ENCODE measurements at regions not wholly inside any gene's neighbourhood (a gene's known extent, or its start where the extent isn't known, plus 50 kb on each side); places are given as distances from the start of the nearest gene placed in this dataset.
A peak's percentile ranks its signal among the peaks of the same experiment; 100 is the strongest.
"Not testable (repeated sequence)": the region's sequence is repeated elsewhere in the genome, so short reads cannot be mapped to it uniquely, and the experiment has no call there.

DNA sequence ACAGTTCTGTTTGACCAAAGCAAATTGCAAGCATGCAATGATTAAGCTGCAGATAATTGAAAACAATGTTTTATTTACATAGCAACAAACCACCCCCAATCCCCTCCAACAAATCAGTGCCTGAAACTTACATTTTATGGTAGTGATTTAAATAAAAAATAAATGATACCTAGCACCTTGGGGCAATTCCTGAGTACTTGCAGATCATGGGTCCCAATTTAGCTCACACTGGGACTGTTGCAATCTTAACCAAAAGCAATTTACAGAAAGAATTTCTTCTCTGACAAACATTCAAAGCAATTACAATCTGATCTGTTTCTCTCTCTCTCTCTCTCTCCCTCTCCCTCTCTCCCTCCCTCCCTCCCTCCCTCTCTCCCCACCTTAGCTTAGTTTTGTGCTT is 345.7 kb upstream of the PCSK5 start:
- DNase-seq, result no peak

GRCh38 chr9:75545287-75545686 is 345.2 kb upstream of the PCSK5 start:
- DNase-seq, result no peak

DNA sequence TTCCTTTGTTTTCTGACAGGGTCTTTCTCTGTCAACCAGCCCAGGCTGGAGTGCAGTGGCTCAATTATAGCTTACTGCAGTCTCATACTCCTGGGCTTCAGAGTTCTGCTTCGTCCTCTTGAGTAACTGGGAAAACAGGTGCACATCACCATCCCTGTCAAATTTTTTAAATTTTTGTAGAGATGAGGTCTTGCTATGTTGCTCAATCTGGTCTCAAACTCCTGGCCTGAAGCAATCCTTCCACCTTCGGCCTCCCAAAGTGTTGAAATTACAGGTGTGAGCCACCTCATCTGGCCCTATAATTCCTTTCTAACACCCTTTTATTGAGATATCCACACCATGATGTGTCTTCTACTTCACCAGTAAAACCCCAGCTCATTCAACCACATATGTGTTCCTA is 341.6 kb upstream of the PCSK5 start:
- DNase-seq, result no peak

- no peak for DNase-seq
Measured at GRCh38 chr9:75551861-75552260, 338.6 kb upstream of the PCSK5 start.

- no peak for DNase-seq
Measured at GRCh38 chr9:75552941-75553340, 337.5 kb upstream of the PCSK5 start.

- DNase-seq, result not testable (repeated sequence)
Measured at GRCh38 chr9:75566813-75567212, 323.7 kb upstream of the PCSK5 start.

DNA sequence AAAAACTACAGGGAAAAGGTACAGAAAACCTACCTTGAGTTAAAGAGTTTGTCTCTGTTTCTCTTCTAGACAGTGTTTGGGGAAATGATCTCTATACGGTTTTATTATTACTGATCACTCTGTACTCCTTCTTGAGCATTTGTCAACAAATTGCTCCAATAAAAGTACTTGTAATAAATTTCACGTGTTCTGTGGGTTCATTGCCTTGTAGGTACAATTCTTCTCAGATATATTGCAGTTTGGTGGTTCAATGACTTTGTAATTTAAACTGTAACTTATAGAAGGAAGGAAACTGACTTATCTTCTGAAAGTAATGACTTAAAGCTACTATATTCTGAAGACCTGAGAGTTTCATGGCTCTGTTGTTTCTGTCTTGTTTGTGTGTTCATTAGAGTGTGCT is 319.9 kb upstream of the PCSK5 start:
- no peak for DNase-seq

DNA sequence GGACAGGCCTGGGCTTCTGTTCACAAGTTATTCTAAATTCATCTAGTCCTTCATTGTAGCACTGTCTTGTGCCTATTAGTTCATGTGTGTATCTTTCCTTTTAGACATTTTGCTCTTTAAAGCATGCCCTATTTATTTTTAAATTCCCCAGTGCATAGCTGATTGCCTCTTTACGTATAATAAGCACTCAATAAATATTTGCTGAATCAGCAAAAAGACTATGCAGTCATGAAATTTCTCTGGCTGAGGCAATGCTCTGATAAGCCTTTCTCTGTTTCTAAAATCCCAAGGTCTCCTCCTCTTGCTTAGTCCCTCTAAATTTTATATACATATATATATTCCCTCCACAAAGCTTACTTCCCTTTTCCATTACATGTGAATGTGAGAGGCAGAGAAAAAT is 315.9 kb upstream of the PCSK5 start:
- DNase-seq, result no peak

GRCh38 chr9:75582870-75583269 is 307.6 kb upstream of the PCSK5 start:
- no peak for DNase-seq

DNA sequence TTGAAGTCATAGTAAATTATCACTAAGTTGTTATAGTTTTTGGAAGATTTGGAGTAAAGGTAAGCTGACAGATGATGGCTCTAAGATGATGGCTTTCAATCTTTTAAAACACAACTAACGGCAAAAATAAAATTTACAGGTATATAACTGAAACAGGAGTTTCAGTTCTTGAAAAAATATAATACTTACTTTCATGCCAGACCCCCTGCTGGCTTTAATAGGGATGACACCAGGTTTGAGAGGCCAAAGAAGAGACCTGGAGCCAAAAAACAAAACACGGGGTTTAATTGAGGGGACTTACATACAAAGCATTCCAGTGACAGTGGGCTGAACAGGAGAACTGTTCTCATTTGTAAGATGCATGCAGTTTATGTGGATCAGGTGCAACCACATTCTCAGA is 301.7 kb upstream of the PCSK5 start:
- DNase-seq, result no peak

GRCh38 chr9:75589497-75589896 is 301.0 kb upstream of the PCSK5 start:
- DNase-seq, result no peak

DNA sequence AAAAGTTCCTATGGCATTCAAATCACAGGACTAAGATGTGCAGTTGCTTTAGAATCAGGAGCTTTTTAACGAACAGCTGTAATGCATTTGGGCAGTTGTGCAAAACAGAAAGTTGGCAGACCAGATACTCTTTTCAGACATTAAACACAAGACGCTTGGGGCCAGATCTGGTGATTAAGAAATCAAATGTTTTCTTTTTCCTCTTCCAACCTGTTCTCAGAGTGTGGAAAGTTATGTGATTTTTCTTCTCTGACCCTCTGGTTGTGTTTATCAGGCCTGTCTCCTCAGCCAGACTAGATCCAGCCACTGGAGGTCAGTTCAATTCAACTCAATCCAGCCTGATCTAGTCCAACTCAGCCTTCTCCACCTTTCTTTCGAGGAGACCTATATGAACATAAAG is 298.5 kb upstream of the PCSK5 start:
- peak; percentile 57 for DNase-seq

DNA sequence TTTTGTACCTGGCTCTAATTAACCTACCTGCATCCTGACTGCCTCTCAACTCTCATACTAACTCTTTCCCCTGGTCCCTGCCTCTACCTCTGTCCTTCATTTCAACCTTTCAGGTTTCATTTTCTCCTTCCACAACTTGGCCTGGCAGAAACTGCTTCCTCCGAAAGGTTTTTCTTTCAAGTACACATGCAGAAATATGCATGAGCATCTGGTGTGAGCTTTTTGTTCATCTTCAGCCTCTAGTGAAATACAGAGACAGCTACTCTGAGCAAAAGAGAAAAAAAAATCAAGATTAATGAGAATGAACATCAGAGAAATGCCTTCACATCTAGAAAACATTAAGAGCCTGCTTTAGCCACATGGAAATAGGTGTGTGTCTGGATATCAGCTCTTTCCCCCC is 297.9 kb upstream of the PCSK5 start:
- no peak for DNase-seq

- DNase-seq, result no peak
Measured at GRCh38 chr9:75593920-75594319, 296.6 kb upstream of the PCSK5 start.

DNA sequence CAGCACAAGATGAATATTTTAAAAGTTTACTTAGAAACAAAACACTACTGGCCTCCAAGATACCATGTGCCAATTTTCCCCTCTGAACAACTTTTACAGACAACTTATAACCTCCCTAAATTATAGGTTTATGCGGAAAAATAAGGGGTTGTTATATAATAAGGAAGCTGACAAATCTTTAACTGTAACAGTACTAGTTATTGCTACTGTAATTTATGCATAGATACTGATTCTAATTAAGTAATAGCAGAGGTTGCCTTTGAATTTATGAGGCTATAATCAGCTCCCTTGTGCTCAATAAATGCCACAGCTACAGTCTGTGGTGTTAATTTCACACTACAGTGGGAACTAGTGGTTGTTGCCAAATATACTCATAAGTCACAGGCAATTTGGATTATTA is 291.3 kb upstream of the PCSK5 start:
- DNase-seq, result no peak

GRCh38 chr9:75601280-75601679 is 289.2 kb upstream of the PCSK5 start:
- no peak for DNase-seq

GRCh38 chr9:75602060-75602459 is 288.4 kb upstream of the PCSK5 start:
- no peak for DNase-seq

DNA sequence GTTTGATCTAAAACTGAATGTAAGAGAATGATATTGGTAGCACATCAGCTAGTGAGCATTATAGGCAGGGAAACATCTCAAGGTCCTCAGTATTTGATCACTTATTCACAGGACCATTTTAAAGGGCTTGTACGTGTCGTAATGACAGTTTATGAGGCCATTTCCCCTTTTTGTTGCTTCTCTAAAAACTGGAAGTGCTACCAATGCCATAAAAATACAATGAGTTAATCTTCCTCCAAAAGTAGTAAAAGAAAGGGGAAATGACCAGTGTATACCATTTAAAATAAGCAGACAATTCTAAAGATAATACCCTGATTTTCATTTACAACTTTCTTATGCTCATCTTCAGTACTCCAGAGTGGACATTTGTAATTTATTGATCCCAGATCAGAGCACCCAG is 285.8 kb upstream of the PCSK5 start:
- no peak for DNase-seq

GRCh38 chr9:75607521-75607920 is 283.0 kb upstream of the PCSK5 start:
- DNase-seq, result no peak

GRCh38 chr9:75609401-75609800 is 281.1 kb upstream of the PCSK5 start:
- no peak for DNase-seq

- DNase-seq, result no peak
Measured at GRCh38 chr9:75610246-75610645, 280.2 kb upstream of the PCSK5 start.

DNA sequence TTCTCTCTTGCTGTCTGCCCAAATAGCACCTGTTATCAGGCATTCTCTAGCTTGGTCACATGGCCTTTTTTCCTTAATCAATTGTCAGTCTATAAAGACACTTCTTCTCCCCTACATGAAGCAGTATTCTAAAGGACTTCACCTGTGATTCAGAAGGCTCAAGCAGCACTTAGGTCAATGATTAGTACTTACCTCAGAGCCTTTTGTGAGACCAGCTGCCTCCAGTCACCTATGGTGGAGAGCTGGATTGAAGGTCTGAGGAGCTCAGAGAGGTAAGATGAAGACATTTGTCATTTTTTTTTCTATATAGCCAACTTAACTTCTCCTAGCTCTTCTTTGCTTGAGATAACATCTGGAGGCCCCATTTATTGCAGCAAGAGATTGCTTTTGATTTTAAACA is 278.3 kb upstream of the PCSK5 start:
- DNase-seq, result no peak

DNA sequence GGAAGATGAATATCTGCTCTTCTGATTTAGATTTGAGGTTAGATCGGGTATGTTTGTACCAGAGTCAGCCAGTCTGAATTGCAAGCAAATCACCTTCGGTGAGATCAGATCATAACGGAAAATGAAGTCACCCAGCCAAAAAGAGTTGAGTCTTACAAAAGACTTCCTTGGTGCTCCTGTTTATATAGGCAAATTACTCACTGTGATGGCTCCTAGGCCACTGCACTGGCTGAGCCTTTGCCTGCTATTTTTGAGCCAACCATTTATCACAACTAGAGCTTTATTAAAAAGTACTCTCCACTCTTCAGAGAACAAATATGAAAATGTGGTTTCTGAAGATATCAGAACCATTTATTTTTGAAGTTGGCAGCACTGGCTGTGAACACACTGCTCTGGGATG is 277.7 kb upstream of the PCSK5 start:
- no peak for DNase-seq

- peak; percentile 10 for DNase-seq
Measured at GRCh38 chr9:75615284-75615683, 275.2 kb upstream of the PCSK5 start.

- no peak for DNase-seq
Measured at GRCh38 chr9:75616052-75616451, 274.4 kb upstream of the PCSK5 start.

Measured in tongue (tissue), 1 donor.